HCT116 (cell line): ENCODE measurements at regions not wholly inside any gene's neighbourhood (a gene's known extent, or its start where the extent isn't known, plus 50 kb on each side); places are given as distances from the start of the nearest gene placed in this dataset.

Source experiments
- CTCF ChIP-seq, 3 experiments: fragments of 200-600 bp in 1 of 3; sonication (generic) in 1 of 3; IDR thresholded peaks in 2 of 3; conservative IDR thresholded peaks in 1 of 3; 2 replicates each; pipeline ENCODE4 v1.5.1; 2012 to 2017; ENCODE audit warnings: low read depth in 2 of 3, low read length in 2 of 3, antibody characterized with exemption in 1 of 3, borderline replicate concordance in 1 of 3, control low read depth in 1 of 3, mild to moderate bottlenecking in 1 of 3, mixed read lengths in 1 of 3, mixed run types in 1 of 3, moderate library complexity in 1 of 3; ENCODE audit not compliant: insufficient read depth in 1 of 3
- EGR1 ChIP-seq: IDR thresholded peaks from 2 replicates; pipeline ENCODE4 v1.6.1; 2012; ENCODE audit warnings: low read depth
- EZH2 ChIP-seq: fragments of 200-600 bp; sonication (generic); IDR thresholded peaks from 2 replicates; pipeline ENCODE4 v1.6.1; 2017; ENCODE audit warnings: antibody characterized with exemption, mixed run types
- FOSL1 ChIP-seq: IDR thresholded peaks from 2 replicates; pipeline ENCODE4 v1.6.1; 2012; ENCODE audit warnings: low read depth
- POLR2A ChIP-seq: IDR thresholded peaks from 2 replicates; pipeline ENCODE4 v1.7.0; 2011; ENCODE audit warnings: borderline replicate concordance; ENCODE audit not compliant: insufficient read depth, insufficient read length; ENCODE audit errors: extremely low read depth
- POLR2AphosphoS5 ChIP-seq: IDR thresholded peaks from 2 replicates; pipeline ENCODE4 v1.6.1; 2011; ENCODE audit warnings: mild to moderate bottlenecking, low read depth, low read length, moderate library complexity

- no peak for TF ChIP-seq POLR2AphosphoS5
- no peak for TF ChIP-seq EZH2
- TF ChIP-seq CTCF (IDR thresholded peaks at IDR 0.05 in 2 of 3, conservative IDR thresholded peaks at IDR 0.05 in 1 of 3; ENCODE audit: borderline replicate concordance in 1 of 3, insufficient read depth in 1 of 3, low read depth in 2 of 3, low read length in 2 of 3), result no peak
- no peak for TF ChIP-seq POLR2A
- no peak for TF ChIP-seq FOSL1
- TF ChIP-seq EGR1, result no peak
Observed at GRCh38 chr10:27450225-27450624, 53.9 kb upstream of the RAB18 start.
